AG04449 (cell line): ENCODE measurements at regions not wholly inside any gene's neighbourhood (a gene's known extent, or its start where the extent isn't known, plus 50 kb on each side); places are given as distances from the start of the nearest gene placed in this dataset.

ENCODE experiments used
- CTCF ChIA-PET: fragments of 350-600 bp; formaldehyde crosslinking; extraction: SDS; loops from one replicate; lab custom pipeline; 2021; ENCODE audit warnings: antibody characterized with exemption; lab: Yijun Ruan, JAX
- POLR2A ChIA-PET: fragments of 400-600, 350-600 bp; formaldehyde crosslinking; extraction: SDS; loops from one replicate; lab custom pipeline; 2020; ENCODE audit warnings: antibody characterized with exemption, inconsistent platforms; lab: Yijun Ruan, JAX
- DNase-seq: peaks from one replicate; pipeline ENCODE4 v3.0.0-alpha.2; 2010; ENCODE audit warnings: low read depth, low spot score
- H3K4me3 ChIP-seq: 2 replicates; pipeline ENCODE4 v1.5.1; 2011; ENCODE audit warnings: low read depth, mild to moderate bottlenecking, control low read depth, low read length
- CTCF ChIP-seq: IDR thresholded peaks from one replicate; pipeline ENCODE4 v1.5.1; 2011; ENCODE audit warnings: mild to moderate bottlenecking, moderate library complexity, low read length, control low read depth, inconsistent platforms; ENCODE audit not compliant: insufficient read depth; ENCODE audit errors: missing control alignments

- ChIA-PET CTCF (no interaction called here), POLR2A (no interaction called here)
- DNase-seq: no peak
- no peak for TF ChIP-seq CTCF
- no peak overlapping the region for H3K4me3 ChIP-seq
These were observed 114.1 kb upstream of the CFAP20DC start for GRCh38 chr3:59163953-59164352.

GRCh38 chr3:59161048-59161447, 111.2 kb upstream of the CFAP20DC start:
- TF ChIP-seq CTCF: no peak
- CTCF ChIA-PET: no interaction called here
- POLR2A ChIA-PET: no interaction called here
- no peak overlapping the region for H3K4me3 ChIP-seq
- DNase-seq: no peak

GRCh38 chr3:59160133-59160746, 110.4 kb upstream of the CFAP20DC start:
- no peak for DNase-seq
- ChIA-PET CTCF (no interaction called here), POLR2A (no interaction called here)
- no peak for TF ChIP-seq CTCF
- no peak overlapping the region for H3K4me3 ChIP-seq

- no peak for DNase-seq
- no peak for TF ChIP-seq CTCF
- CTCF ChIA-PET: no interaction called here
- H3K4me3 ChIP-seq: no peak overlapping the region
- POLR2A ChIA-PET: no interaction called here
These were observed 103.8 kb upstream of the CFAP20DC start for GRCh38 chr3:59153648-59154047.

GRCh38 chr3:59152943-59153342, 103.1 kb upstream of the CFAP20DC start:
- DNase-seq: no peak
- ChIA-PET POLR2A (no interaction called here), CTCF (no interaction called here)
- TF ChIP-seq CTCF: no peak
- H3K4me3 ChIP-seq: no peak overlapping the region

- ChIA-PET CTCF (no interaction called here), POLR2A (no interaction called here)
- TF ChIP-seq CTCF: no peak
- H3K4me3 ChIP-seq: no peak overlapping the region
- no peak for DNase-seq
These were observed 100.2 kb upstream of the CFAP20DC start for GRCh38 chr3:59150039-59150438.
